ENCODE measurements at regions not wholly inside any gene's neighbourhood (a gene's known extent, or its start where the extent isn't known, plus 50 kb on each side); places are given as distances from the start of the nearest gene placed in this dataset.

DNA sequence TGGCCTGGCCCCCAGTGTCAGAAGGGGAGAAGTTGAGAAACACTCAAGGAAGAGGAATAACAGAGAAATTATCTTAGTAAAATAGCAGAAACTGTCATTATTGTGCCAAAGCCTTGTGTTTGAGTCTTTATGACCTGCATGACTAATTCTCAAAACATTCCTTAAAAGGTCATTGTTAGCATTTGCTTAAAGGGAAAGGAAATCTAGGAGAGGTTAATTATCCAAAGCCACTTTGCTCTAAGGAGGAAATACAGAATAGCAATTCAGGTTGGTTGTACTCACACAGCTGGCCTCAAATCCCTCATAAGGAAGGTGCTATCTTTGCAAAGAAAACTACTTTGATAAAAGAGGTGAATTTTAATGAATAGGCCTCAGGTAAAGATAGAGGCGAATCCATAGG, 516.7 kb downstream of the CBLN4 start:
- H3F3A ChIP-seq (replicated peaks; ENCODE audit: low read depth), result no peaks in the 10 kb centered on the region
- no peaks in the 10 kb centered on the region for H3K4me1 ChIP-seq (ENCODE audit: insufficient read depth)
- H3K27me3 ChIP-seq (ENCODE audit: insufficient read depth), result no peaks in the 10 kb centered on the region
- H2AFZ ChIP-seq, result no peak overlapping the region
- peaks cover 28% of the 10 kb centered on the region for H3K36me3 Mint-ChIP-seq (ENCODE audit: low read depth)
- H3K27ac ChIP-seq (ENCODE audit: low read depth), result no peak overlapping the region
- ATAC-seq (no peak), DNase-seq (ENCODE audit: low spot score) (no peak)
- H4K20me1 ChIP-seq (replicated peaks; ENCODE audit: insufficient read depth), result no peaks in the 10 kb centered on the region
- H3K36me3 ChIP-seq (ENCODE audit: insufficient read depth), result peaks cover 11% of the 10 kb centered on the region; the same call in 1 of the 2 replicates
- H3K9me3 Mint-ChIP-seq, result peaks cover 91% of the 10 kb centered on the region
- H3K4me2 ChIP-seq, result no peak overlapping the region
- no peak overlapping the region for H3K4me3 Mint-ChIP-seq
- TF ChIP-seq ETS1 (IDR thresholded peaks at IDR 0.05) (no peak), JUNB (IDR thresholded peaks at IDR 0.05; ENCODE audit: unreplicated experiment) (no peak), NANOG (IDR thresholded peaks at IDR 0.05; ENCODE audit: borderline replicate concordance) (no peak), STAT1 (IDR thresholded peaks at IDR 0.05; ENCODE audit: unreplicated experiment) (no peak), ZNF114 (CRISPR knock-in tag; IDR thresholded peaks at IDR 0.05) (no peak), EZH2 (IDR thresholded peaks at IDR 0.05; ENCODE audit: low read depth, unreplicated experiment) (no peak), CREB1 (CRISPR knock-in tag; IDR thresholded peaks at IDR 0.05; ENCODE audit: low read depth) (no peak)
- TF ChIP-seq, protein P1, sequence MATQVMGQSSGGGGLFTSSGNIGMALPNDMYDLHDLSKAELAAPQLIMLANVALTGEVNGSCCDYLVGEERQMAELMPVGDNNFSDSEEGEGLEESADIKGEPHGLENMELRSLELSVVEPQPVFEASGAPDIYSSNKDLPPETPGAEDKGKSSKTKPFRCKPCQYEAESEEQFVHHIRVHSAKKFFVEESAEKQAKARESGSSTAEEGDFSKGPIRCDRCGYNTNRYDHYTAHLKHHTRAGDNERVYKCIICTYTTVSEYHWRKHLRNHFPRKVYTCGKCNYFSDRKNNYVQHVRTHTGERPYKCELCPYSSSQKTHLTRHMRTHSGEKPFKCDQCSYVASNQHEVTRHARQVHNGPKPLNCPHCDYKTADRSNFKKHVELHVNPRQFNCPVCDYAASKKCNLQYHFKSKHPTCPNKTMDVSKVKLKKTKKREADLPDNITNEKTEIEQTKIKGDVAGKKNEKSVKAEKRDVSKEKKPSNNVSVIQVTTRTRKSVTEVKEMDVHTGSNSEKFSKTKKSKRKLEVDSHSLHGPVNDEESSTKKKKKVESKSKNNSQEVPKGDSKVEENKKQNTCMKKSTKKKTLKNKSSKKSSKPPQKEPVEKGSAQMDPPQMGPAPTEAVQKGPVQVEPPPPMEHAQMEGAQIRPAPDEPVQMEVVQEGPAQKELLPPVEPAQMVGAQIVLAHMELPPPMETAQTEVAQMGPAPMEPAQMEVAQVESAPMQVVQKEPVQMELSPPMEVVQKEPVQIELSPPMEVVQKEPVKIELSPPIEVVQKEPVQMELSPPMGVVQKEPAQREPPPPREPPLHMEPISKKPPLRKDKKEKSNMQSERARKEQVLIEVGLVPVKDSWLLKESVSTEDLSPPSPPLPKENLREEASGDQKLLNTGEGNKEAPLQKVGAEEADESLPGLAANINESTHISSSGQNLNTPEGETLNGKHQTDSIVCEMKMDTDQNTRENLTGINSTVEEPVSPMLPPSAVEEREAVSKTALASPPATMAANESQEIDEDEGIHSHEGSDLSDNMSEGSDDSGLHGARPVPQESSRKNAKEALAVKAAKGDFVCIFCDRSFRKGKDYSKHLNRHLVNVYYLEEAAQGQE (IDR thresholded peaks at IDR 0.05; ENCODE audit: unreplicated experiment), result no peak
- no peak overlapping the region for H3K27ac Mint-ChIP-seq
- H3K4me3 ChIP-seq, result no peak overlapping the region
- no peaks in the 10 kb centered on the region for H3K4me1 Mint-ChIP-seq
- H3K79me2 ChIP-seq (replicated peaks; ENCODE audit: insufficient read depth), result no peaks in the 10 kb centered on the region
- no peaks in the 10 kb centered on the region for H3K27me3 Mint-ChIP-seq (ENCODE audit: insufficient read depth, low read depth, poor library complexity)
- no peaks in the 10 kb centered on the region for H3K9me2 ChIP-seq (ENCODE audit: insufficient read depth)

DNA sequence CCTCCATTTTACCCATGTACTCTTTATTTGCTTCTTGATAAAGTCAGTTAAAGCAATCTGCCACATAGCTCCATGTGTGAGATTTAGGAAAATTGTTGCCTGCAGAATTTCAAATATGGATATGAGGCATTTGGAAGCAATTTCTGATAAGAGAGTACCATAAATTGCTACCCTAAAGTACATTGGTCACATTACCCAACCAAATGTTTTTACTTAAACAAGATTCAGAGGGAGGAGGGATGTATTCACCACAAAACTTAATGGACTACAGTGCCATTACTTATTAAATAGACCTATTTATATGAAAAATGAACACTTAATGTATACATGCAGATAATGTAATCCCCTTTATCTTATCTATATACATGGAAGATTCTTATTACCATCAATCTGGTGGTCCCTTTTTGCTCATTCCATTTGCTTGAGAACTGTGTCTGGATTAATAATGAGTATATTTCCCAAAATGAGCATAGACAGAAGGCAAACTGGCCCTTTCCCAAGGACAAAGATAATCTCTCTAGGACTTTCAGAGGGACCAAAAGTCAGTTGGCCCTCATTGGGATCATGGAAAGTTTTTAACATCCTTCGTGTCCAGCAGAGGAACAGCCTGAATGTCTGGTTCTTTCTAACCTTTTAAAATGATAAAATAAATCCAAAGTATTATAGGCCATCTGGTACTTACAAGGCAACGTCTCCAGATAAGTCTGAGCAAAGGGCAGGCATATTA, 526.4 kb downstream of the CBLN4 start:
- Histone ChIP-seq H3K4me3 (no peak overlapping the region), H3K36me3 (ENCODE audit: insufficient read depth) (peaks cover 4% of the 10 kb centered on the region), H3K9me2 (ENCODE audit: insufficient read depth) (no peaks in the 10 kb centered on the region), H4K20me1 (replicated peaks; ENCODE audit: insufficient read depth) (no peaks in the 10 kb centered on the region), H3K4me2 (no peak overlapping the region), H3K79me2 (replicated peaks; ENCODE audit: insufficient read depth) (no peaks in the 10 kb centered on the region), H3F3A (replicated peaks; ENCODE audit: low read depth) (no peaks in the 10 kb centered on the region), H2AFZ (no peak overlapping the region), H3K27ac (ENCODE audit: low read depth) (no peak overlapping the region), H3K27me3 (ENCODE audit: insufficient read depth) (no peaks in the 10 kb centered on the region), H3K4me1 (ENCODE audit: insufficient read depth) (no peaks in the 10 kb centered on the region)
- H3K27ac Mint-ChIP-seq, result no peak overlapping the region
- ATAC-seq (no peak), DNase-seq (ENCODE audit: low spot score) (no peak)
- H3K9me3 Mint-ChIP-seq, result peaks cover 92% of the 10 kb centered on the region
- H3K4me3 Mint-ChIP-seq, result no peak overlapping the region
- no peaks in the 10 kb centered on the region for H3K4me1 Mint-ChIP-seq
- peaks cover 19% of the 10 kb centered on the region; the same call in 2 of the 3 replicates for H3K36me3 Mint-ChIP-seq (ENCODE audit: low read depth)
- no peaks in the 10 kb centered on the region for H3K27me3 Mint-ChIP-seq (ENCODE audit: insufficient read depth, low read depth, poor library complexity)
- TF ChIP-seq ZNF114 (CRISPR knock-in tag; IDR thresholded peaks at IDR 0.05) (no peak), EZH2 (IDR thresholded peaks at IDR 0.05; ENCODE audit: low read depth, unreplicated experiment) (no peak), EZH2phosphoT487 (IDR thresholded peaks at IDR 0.05; ENCODE audit: unreplicated experiment) (no peak)
- TF ChIP-seq, protein P1 (IDR thresholded peaks at IDR 0.05; ENCODE audit: unreplicated experiment), result no peak

Data from GM23338 (cell line).